TTC549 (cell line): ENCODE measurements at regions not wholly inside any gene's neighbourhood (a gene's known extent, or its start where the extent isn't known, plus 50 kb on each side); places are given as distances from the start of the nearest gene placed in this dataset.
"Not testable (repeated sequence)": the region's sequence is repeated elsewhere in the genome, so short reads cannot be mapped to it uniquely, and the experiment has no call there.

Experiments used
- FAIRE-seq: peaks from 2 replicates; lab custom pipeline; 2012; peaks lifted over from hg19 to GRCh38; lab: Jason Lieb, UNC

- FAIRE-seq, result no peak
These were observed 413.5 kb upstream of the ZNF462 start for GRCh38 chr9:106449336-106449927.

DNA sequence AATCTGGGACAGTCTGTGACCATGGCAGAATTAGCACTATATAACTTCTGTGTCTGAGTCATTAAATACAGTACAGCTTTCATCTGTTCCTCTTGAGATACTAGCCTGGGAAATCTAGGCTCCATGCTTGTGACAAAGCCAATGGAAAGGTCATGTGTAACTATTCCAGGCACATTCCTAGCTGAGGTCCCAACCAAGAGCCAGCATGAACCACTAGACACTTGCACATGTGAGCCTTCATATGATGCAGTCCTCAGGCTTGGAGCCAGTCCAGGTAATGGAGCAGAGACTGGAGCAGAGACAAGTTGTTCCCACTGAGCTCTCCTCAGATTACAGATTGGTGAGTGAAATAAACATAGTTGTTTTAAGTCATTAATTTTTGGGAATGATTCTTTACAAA is 412.4 kb upstream of the ZNF462 start:
- FAIRE-seq, result no peak

DNA sequence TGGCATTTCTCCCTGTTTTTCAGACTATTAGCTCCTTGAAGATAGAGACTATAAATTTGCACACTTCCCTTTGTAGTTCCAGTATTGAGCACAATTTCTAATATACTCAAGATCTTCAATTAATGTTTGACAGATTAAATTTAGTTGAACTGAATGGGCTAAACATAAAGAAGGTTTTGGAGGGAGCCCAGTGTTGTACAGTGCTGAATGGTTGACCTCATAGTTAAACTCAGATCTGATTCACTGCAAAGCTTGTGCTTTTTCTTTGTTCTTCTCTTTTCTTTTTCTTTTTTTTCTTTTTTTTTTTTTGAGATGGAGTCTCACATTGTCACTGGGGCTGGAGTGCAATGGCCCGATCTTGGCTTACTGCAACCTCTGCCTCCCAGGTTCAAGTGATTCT is 411.7 kb upstream of the ZNF462 start:
- FAIRE-seq, result no peak

DNA sequence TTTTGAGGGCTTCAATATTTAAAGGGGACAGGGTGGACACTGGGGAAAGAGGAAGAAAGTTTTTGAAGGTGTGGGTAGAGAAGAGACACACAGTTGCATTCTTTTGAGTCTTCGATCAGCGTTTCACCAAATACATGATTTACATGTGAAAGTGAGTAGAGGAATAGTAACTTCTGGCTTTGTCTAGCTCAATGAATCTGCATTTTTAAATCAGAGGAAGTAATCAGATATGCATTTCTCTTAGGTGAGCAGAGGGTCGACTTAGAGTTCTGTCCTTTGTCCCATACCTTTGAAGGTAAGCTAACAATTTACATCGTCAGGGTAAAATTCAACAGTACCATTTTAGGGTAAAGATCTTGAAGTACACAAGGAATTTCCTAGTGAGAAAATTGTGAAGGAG is 406.4 kb upstream of the ZNF462 start:
- FAIRE-seq, result no peak

GRCh38 chr9:106467113-106467864 is 395.7 kb upstream of the ZNF462 start:
- FAIRE-seq, result no peak

GRCh38 chr9:106467865-106468164 is 395.2 kb upstream of the ZNF462 start:
- no peak for FAIRE-seq

DNA sequence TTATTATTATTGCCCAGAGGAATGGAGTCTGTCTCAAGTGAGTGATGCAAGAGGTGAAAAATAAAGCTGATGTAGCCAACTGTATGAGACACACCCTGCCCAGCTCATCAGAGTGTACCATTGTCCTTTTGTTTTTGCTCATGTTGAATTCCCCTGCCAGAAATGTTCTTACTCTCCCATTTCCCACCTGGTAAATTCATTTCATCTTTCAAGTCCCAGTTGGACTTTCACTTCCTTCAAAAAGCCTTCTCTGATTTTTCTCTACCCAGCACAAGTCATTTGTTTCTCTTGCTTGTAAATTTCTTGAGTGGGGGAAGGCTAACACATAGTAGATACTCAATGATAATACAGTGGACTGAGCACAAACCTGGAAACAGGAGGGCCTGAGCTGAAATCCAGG is 394.5 kb upstream of the ZNF462 start:
- no peak for FAIRE-seq

DNA sequence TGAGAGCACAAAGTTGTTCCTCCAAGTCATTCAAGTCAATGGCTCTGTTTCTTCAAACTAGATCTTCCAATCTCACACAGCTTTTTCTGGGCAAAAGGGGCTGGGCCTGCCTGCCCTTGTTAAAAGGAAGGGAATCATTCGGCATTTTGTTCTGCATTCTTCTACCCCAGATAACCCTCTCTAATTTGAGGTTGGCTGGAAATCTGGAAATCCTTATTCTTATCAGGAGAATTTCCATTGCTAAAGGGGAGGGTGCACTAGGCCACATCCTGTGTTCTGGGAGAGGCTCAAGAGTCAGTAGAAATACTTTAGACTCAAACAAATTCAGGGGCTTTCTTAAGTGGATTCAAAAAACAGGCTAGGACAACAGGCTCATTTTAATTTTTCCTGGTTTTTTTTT is 384.7 kb upstream of the ZNF462 start:
- FAIRE-seq, result no peak

- FAIRE-seq, result no peak
These were observed 384.2 kb upstream of the ZNF462 start for GRCh38 chr9:106478727-106479126.

DNA sequence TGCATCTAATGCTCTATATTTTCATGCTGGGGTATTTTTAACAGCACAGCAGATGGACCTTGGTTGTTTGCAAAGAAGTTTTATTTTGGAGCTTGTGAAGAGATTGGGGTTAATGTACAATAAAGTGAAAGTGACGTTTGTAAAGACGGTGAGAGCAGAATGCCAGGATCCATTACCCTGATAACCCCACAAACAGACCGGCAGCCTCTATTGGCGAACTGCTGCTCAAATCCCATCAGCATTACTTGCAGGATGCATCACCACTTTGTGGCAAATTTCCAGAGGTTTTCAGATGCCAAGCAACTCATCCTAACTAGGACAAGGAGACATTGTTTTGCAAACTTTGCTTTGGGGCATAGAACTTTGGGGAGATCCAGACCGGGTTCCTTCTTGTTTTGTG is 383.3 kb upstream of the ZNF462 start:
- no peak for FAIRE-seq

DNA sequence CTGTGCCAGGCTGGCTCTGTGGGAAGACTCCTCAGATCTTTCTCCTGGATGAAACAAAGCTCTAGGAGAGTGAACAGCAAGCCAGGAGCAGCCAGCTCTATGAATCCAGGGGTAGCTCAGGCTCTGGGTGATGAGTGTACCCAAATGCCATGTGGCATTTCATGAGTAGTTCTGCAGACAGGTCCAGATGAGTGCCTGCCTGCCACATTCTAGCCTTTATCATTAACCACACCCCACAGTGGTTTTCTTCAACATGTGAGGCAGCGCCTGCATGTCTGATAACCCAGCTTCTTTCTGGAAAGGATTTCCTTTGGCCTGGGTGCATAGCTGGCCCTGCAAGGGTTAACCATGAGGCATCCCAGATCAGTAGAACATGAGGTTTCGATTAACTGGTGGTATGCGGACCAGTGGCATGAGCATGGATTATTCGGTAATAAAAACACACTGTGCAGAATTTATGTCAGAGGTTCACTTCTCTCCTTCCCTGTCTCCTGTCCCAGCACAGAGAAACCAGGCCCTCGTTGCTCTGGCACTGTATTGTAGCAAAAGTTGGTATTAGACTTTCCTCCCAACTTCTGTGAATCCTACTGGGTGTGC is 381.9 kb upstream of the ZNF462 start:
- no peak for FAIRE-seq

- FAIRE-seq, result no peak
These were observed 380.2 kb upstream of the ZNF462 start for GRCh38 chr9:106482733-106483132.

- no peak for FAIRE-seq
These were observed 376.3 kb upstream of the ZNF462 start for GRCh38 chr9:106486685-106487084.

DNA sequence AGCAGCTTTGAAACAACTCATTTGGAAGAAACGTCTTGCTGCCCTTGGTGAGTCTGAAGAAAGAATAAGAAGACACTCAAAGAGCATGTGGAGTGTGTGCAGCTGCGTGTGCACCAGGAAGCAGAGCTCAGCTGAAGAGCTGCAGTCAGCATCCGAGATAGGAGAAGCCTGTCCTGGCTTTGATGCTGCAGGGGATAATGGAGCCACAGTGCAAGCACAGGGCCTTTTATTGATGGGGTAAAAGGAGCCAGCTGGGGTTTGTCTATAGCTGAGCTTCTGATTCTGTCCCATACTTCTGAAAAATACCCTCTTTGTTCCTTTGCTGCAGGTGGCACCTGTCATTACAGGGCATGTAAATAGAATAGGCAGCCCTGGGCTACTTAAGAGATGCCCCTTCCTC is 375.7 kb upstream of the ZNF462 start:
- no peak for FAIRE-seq

- FAIRE-seq, result not testable (repeated sequence)
These were observed 370.8 kb upstream of the ZNF462 start for GRCh38 chr9:106492126-106492525.

DNA sequence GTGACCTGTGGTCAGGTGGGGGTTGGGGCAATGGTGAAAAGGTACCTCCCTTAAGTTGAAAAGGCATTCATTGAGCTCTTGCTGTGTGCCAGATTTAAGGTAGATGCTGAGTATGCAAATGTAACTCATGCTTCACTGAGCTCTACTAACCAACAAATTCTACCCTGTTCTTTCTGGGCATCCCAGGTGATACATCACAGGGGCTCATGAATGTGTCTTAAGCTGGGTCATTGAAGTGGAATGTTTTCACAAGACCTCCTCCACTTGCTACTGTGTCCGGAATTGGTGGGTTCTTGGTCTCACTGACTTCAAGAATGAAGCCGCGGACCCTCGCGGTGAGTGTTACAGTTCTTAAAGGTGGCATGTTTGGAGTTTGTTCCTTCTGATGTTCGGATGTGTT is 362.8 kb upstream of the ZNF462 start:
- FAIRE-seq, result no peak

DNA sequence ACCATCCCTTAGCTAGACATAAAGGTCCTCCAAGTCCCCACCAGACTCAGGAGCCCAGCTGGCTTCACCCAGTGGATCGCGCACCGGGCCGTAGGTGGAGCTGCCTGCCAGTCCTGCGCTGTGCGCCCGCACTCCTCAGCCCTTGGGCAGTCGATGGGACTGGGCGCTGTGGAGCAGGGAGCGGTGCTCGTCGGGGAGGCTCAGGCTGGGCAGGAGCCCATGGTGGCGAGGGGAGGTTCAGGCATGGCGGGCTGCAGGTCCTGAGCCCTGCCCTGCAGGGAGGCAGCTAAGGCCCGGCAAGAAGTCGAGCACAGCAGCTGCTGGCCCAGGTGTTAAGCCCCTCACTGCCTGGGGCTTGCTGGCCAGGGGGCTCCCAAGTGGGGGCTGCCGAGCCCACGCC is 361.8 kb upstream of the ZNF462 start:
- FAIRE-seq, result not testable (repeated sequence)

DNA sequence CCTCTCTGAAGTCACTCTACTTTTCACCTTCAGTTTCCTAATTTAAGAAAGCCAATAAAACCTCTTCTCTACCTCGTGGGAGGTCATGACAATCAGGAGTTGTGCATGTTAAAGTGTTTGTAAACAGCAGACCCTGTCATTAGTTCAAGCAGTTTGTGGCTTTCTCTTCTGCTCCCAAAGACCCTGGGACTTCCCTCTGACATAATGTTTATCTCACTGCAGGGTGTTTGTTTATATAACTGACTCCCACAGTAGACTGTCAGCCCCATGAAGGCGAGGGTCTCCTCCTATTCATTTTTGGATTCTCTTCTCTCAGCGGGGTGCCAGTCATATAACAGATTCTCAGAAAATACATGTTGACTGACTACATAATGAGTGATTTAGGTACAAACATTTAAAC is 360.0 kb upstream of the ZNF462 start:
- no peak for FAIRE-seq

DNA sequence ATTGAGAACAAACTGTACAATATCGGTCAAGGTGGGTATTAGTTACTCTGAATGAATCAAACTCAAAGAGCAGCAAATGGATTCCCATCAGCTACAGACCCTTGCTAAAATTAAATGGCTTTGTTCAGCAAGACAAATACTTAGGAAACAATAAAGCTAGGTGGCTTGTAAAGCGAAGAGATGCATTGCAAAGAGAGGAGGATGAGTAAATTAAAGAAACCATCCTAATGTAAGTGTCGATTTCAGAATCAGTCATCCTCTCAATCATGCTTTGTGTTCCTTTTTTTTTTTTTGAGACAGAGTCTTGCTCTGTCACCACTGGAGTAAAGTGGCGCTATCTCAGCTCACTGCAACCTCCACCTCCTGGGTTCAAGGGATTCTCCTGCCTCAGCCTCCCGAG is 359.2 kb upstream of the ZNF462 start:
- FAIRE-seq, result no peak

DNA sequence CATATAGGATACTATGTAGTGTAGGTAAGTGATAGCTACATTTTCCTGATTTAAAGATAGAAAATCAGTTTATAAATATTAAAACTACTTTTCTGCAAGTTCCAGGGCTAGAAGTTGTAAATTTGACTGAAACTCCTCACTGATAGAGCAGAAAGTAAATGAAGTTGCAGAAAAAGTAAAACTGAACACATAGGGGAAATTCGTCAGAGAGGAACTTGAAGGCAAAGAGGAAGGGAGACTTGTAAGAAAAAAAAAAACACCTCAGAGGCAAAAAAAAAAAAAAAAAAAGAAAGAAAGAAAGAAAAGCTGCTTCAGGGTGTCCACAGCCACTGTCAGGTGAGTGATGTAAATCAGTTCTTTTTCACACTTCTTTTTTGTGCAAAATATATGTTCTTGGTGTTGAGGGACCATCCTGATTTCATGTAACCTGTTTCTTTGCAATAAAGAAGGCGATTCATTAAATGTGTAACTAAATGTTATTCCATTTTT is 336.2 kb upstream of the ZNF462 start:
- FAIRE-seq, result no peak

- FAIRE-seq, result no peak
These were observed 334.8 kb upstream of the ZNF462 start for GRCh38 chr9:106528158-106528557.

DNA sequence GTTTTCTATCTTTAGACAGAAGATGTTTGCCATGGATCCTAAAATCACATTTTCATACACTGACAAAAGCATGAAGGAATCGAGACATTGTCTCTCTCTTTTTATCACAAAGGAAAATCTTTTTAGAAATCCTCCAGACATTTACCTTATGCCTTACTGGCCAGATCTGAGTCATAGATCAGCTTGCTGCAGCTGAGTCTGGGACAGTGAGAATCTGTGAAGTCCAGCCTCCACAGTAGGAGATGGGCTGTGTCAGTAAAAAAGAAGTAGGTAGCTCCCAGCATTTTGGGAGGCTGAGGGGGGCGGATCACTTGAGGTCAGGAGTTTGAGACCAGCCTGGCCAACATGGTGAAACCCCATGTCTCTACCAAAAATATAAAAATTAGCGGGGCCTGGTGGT is 333.4 kb upstream of the ZNF462 start:
- no peak for FAIRE-seq

GRCh38 chr9:106531491-106531890 is 331.5 kb upstream of the ZNF462 start:
- FAIRE-seq, result no peak
